Mesenchymal stem cell (in vitro differentiated cells and primary cell): ENCODE measurements at regions not wholly inside any gene's neighbourhood (a gene's known extent, or its start where the extent isn't known, plus 50 kb on each side); places are given as distances from the start of the nearest gene placed in this dataset.
"Not testable (repeated sequence)": the region's sequence is repeated elsewhere in the genome, so short reads cannot be mapped to it uniquely, and the experiment has no call there.

Experiments used
- DNase-seq: peaks from one replicate; pipeline ENCODE4 v3.0.0-alpha.2; 2013
- H2AFZ ChIP-seq: one replicate; pipeline ENCODE4 v1.6.1; 2013; ENCODE audit warnings: low read depth, mild to moderate bottlenecking, control low read depth, inconsistent platforms, low read length, moderate library complexity
- H2AK5ac ChIP-seq: 2 replicates; pipeline ENCODE4 v1.6.1; 2013; ENCODE audit warnings: low read length, moderate library complexity, mild to moderate bottlenecking, inconsistent platforms; ENCODE audit not compliant: severe bottlenecking
- H2BK120ac ChIP-seq: one replicate; pipeline ENCODE4 v1.6.1; 2013; ENCODE audit warnings: low read depth, mild to moderate bottlenecking, inconsistent platforms, low read length, moderate library complexity
- H2BK12ac ChIP-seq, 2 experiments: one replicate each; pipeline ENCODE4 v1.6.1; 2013; ENCODE audit warnings: inconsistent platforms in 2 of 2, low read length in 2 of 2, mild to moderate bottlenecking in 2 of 2, moderate library complexity in 2 of 2, control low read depth in 1 of 2
- H2BK15ac ChIP-seq: one replicate; pipeline ENCODE4 v1.6.1; 2013; ENCODE audit warnings: mild to moderate bottlenecking, low read depth, inconsistent platforms; ENCODE audit not compliant: poor library complexity, severe bottlenecking
- H2BK5ac ChIP-seq: 2 replicates; pipeline ENCODE4 v1.6.1; 2013; ENCODE audit warnings: low read depth, mild to moderate bottlenecking, low read length, control low read depth, inconsistent platforms; ENCODE audit not compliant: poor library complexity, severe bottlenecking
- H3K14ac ChIP-seq, 2 experiments: one replicate each; pipeline ENCODE4 v1.6.1; 2013; ENCODE audit warnings: inconsistent platforms in 2 of 2, low read length in 2 of 2, control low read depth in 1 of 2, mild to moderate bottlenecking in 1 of 2, moderate library complexity in 1 of 2
- H3K18ac ChIP-seq, 2 experiments: one replicate each; pipeline ENCODE4 v1.6.1; 2013; ENCODE audit warnings: inconsistent platforms in 2 of 2, low read length in 2 of 2, control low read depth in 1 of 2, low read depth in 1 of 2, mild to moderate bottlenecking in 1 of 2
- H3K23ac ChIP-seq, 2 experiments: one replicate each; pipeline ENCODE4 v1.6.1; 2013; ENCODE audit warnings: inconsistent platforms in 2 of 2, low read length in 2 of 2, mild to moderate bottlenecking in 2 of 2, moderate library complexity in 2 of 2, control low read depth in 1 of 2
- H3K27ac ChIP-seq: 2 replicates; pipeline ENCODE4 v1.5.1; 2013; ENCODE audit warnings: mild to moderate bottlenecking, moderate library complexity, low read length, control low read depth, inconsistent platforms; ENCODE audit not compliant: poor library complexity, severe bottlenecking
- H3K27me3 ChIP-seq, 2 experiments: 2 replicates each; pipeline versions ENCODE4 v1.6.1 to v1.7.0; 2013; ENCODE audit warnings: low read length in 2 of 2, mild to moderate bottlenecking in 2 of 2, moderate library complexity in 2 of 2, control low read depth in 1 of 2, inconsistent platforms in 1 of 2; ENCODE audit not compliant: control insufficient read depth in 1 of 2, insufficient read depth in 1 of 2
- H3K36me3 ChIP-seq, 2 experiments: 2 replicates each; pipeline versions ENCODE4 v1.6.1 to v1.7.0; 2013; ENCODE audit warnings: low read length in 2 of 2, control low read depth in 1 of 2, inconsistent platforms in 1 of 2, low read depth in 1 of 2, mild to moderate bottlenecking in 1 of 2; ENCODE audit not compliant: insufficient read depth in 2 of 2, control insufficient read depth in 1 of 2
- H3K4ac ChIP-seq, 2 experiments: one replicate each; pipeline ENCODE4 v1.6.1; 2013; ENCODE audit warnings: inconsistent platforms in 2 of 2, low read length in 2 of 2, mild to moderate bottlenecking in 2 of 2, moderate library complexity in 2 of 2, control low read depth in 1 of 2, low read depth in 1 of 2
- H3K4me1 ChIP-seq: 2 replicates; pipeline ENCODE4 v1.6.1; 2013; ENCODE audit warnings: low read depth, low read length, control low read depth; ENCODE audit not compliant: control insufficient read depth, insufficient read depth
- H3K4me2 ChIP-seq: 2 replicates; pipeline ENCODE4 v1.6.1; 2013; ENCODE audit warnings: low read length, mild to moderate bottlenecking, inconsistent platforms; ENCODE audit not compliant: poor library complexity, severe bottlenecking
- H3K4me3 ChIP-seq, 2 experiments: 2 replicates each; pipeline versions ENCODE4 v1.5.1 to v1.7.0; 2013; ENCODE audit warnings: low read length in 2 of 2, mild to moderate bottlenecking in 2 of 2, control low read depth in 1 of 2, low read depth in 1 of 2; ENCODE audit not compliant: insufficient read depth in 1 of 2
- H3K79me1 ChIP-seq: replicated peaks from 2 replicates; pipeline ENCODE4 v1.6.1; 2013; ENCODE audit warnings: mild to moderate bottlenecking, control low read depth, low read length, inconsistent platforms; ENCODE audit not compliant: poor library complexity, severe bottlenecking
- H3K9ac ChIP-seq: 2 replicates; pipeline ENCODE4 v1.7.0; 2013; ENCODE audit warnings: mild to moderate bottlenecking, low read length, moderate library complexity
- H3K9me3 ChIP-seq: 2 replicates; pipeline ENCODE4 v1.7.0; 2013; ENCODE audit warnings: mild to moderate bottlenecking, low read length; ENCODE audit not compliant: control insufficient read depth
- H4K8ac ChIP-seq: one replicate; pipeline ENCODE4 v1.6.1; 2013; ENCODE audit warnings: inconsistent platforms, mild to moderate bottlenecking, low read length, moderate library complexity
- H4K91ac ChIP-seq: one replicate; pipeline ENCODE4 v1.6.1; 2013; ENCODE audit warnings: mild to moderate bottlenecking, low read length, inconsistent platforms
- WGBS: methylation state at CpG from one replicate; pipeline ENCODE4 v1.1.7; 2013; ENCODE audit warnings: mixed read lengths; 5-methylcytosine and 5-hydroxymethylcytosine counted together

GRCh38 chr4:27442146-27442545, 581.5 kb downstream of the STIM2 start:
- Histone ChIP-seq H3K18ac (no peak overlapping the region), H3K9me3 (no peaks in the 10 kb centered on the region), H2BK120ac (no peak overlapping the region), H3K36me3 (no peaks in the 10 kb centered on the region), H2AK5ac (no peak overlapping the region), H3K14ac (no peak overlapping the region), H3K27me3 (no peaks in the 10 kb centered on the region), H3K79me1 (no peaks in the 10 kb centered on the region), H2AFZ (no peak overlapping the region), H3K4ac (no peak overlapping the region), H3K27ac (no peak overlapping the region), H3K23ac (no peak overlapping the region), H4K91ac (no peak overlapping the region), H4K8ac (no peak overlapping the region), H2BK12ac (no peak overlapping the region), H3K4me2 (no peak overlapping the region), H3K9ac (no peak overlapping the region), H2BK5ac (no peak overlapping the region), H3K4me3 (no peak overlapping the region), H2BK15ac (no peak overlapping the region), H3K4me1 (no peaks in the 10 kb centered on the region)
- DNase-seq, result no peak
- WGBS, result no CpG with 5 or more reads among the region's 1 CpG

DNA sequence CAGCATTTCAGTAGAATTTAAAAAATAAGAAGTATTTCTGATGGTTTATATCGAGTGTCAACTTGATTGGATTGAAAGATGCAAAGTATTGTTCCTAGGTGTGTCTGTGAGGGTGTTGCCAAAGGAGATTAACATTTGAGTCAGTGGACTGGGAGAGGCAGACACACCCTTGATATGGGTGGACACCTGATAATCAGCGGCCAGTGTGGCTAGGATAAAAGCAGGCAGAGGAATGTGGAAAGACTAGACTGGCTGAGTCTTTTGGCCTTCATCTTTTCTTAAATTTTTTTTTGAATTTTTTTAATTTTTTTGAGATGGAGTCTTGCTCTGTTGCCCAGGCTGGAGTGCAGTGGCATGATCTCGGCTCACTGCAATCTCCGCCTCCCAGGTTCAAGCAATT, 582.0 kb downstream of the STIM2 start:
- H3K79me1 ChIP-seq, H2AFZ ChIP-seq, H3K4ac ChIP-seq, H3K14ac ChIP-seq, H3K4me2 ChIP-seq, H3K36me3 ChIP-seq, H3K9me3 ChIP-seq, H3K27ac ChIP-seq, H3K9ac ChIP-seq, H4K8ac ChIP-seq, H3K4me3 ChIP-seq, H3K27me3 ChIP-seq, H2AK5ac ChIP-seq, H4K91ac ChIP-seq, H2BK120ac ChIP-seq, DNase-seq, H2BK12ac ChIP-seq, H3K23ac ChIP-seq, H3K4me1 ChIP-seq, H2BK15ac ChIP-seq, H3K18ac ChIP-seq, H2BK5ac ChIP-seq: not testable (repeated sequence)
- 85% methylated on average over 4 of the region's 4 CpGs for WGBS

DNA sequence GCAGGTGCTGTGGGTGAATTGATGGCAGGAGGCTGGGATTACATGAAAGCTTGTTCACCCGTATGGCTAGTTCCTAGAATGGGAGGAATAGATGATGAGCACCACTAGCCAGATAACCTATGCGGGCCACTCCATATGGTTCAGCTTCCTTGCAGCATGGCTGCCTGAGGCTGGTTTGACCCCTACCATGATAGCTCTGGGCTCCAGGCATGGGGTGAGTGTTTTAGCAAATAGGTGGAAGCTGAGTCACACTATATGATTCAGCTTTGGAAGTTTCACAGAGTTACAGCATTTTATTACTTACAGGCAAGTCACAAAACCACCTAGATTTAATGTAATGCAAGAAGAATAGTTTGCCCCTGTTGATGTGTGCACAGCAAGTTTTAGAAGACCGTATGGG, 603.2 kb downstream of the STIM2 start:
- Histone ChIP-seq H4K91ac (no peak overlapping the region), H3K4me1 (no peaks in the 10 kb centered on the region), H4K8ac (no peak overlapping the region), H3K27ac (no peak overlapping the region), H2BK12ac (no peak overlapping the region), H2BK5ac (no peak overlapping the region), H3K9me3 (peaks cover 13% of the 10 kb centered on the region), H3K14ac (no peak overlapping the region), H3K79me1 (no peaks in the 10 kb centered on the region), H2AFZ (peak overlapping the region; percentile 32), H3K9ac (no peak overlapping the region), H3K18ac (no peak overlapping the region), H2BK120ac (no peak overlapping the region), H2AK5ac (no peak overlapping the region), H3K4ac (no peak overlapping the region), H3K27me3 (no peaks in the 10 kb centered on the region), H3K4me2 (no peak overlapping the region), H3K36me3 (no peaks in the 10 kb centered on the region), H3K4me3 (no peak overlapping the region), H3K23ac (no peak overlapping the region), H2BK15ac (no peak overlapping the region)
- DNase-seq, result peak; percentile 1
- 80% methylated on average over 3 of the region's 3 CpGs for WGBS

DNA sequence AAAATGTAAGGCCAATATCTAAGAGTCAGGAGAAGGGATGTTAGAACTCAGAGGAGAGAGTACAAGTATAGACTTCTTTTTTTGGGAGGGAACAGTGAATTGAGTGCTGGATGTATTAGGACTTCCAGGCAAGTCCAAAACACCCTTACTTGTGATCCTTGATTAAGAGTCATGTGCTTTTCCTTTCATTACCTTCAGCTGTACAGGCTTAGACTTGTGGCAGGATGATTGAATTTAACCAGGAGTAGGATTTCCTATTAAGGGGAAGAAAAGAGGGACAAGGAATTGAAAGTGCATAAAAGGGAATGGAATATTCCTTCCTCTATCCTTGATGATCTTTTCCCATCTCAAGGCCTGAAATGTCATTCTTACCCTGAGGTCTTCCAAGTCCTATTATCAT, 606.7 kb downstream of the STIM2 start:
- DNase-seq, result no peak
- Histone ChIP-seq H3K4me2 (no peak overlapping the region), H2BK5ac (no peak overlapping the region), H3K14ac (no peak overlapping the region), H3K9ac (no peak overlapping the region), H2AK5ac (no peak overlapping the region), H3K27me3 (no peaks in the 10 kb centered on the region), H2BK12ac (no peak overlapping the region), H3K36me3 (no peaks in the 10 kb centered on the region), H3K27ac (no peak overlapping the region), H4K8ac (no peak overlapping the region), H3K18ac (no peak overlapping the region), H3K4me3 (no peak overlapping the region), H4K91ac (no peak overlapping the region), H2BK120ac (no peak overlapping the region), H3K9me3 (peaks cover 13% of the 10 kb centered on the region), H3K4me1 (no peaks in the 10 kb centered on the region), H2BK15ac (no peak overlapping the region), H2AFZ (no peak overlapping the region), H3K4ac (no peak overlapping the region), H3K79me1 (no peaks in the 10 kb centered on the region), H3K23ac (no peak overlapping the region)
